ENCODE measurements at regions not wholly inside any gene's neighbourhood (a gene's known extent, or its start where the extent isn't known, plus 50 kb on each side); places are given as distances from the start of the nearest gene placed in this dataset.

DNA sequence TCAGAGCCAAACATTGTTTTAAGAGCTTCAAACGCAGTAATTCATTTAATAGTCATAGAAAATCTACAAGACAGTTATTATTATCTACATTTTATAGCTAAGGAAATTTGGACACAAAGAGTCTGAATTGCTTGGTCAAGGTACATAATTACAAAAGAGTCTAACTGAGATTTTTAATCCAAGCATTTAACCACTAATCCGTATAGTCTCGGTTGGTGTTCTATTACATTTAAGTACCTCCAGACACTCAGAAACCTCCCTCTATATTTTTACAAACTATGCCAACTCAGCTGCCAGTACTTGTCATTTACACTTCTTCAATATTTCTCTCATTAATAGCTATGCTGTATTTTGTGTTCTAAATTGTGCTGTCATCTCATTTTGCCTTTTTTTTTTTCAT lies 240.2 kb upstream of the PLSCR5 start:
- no peak overlapping the region for H3K27ac ChIP-seq
- TF ChIP-seq, protein P1, sequence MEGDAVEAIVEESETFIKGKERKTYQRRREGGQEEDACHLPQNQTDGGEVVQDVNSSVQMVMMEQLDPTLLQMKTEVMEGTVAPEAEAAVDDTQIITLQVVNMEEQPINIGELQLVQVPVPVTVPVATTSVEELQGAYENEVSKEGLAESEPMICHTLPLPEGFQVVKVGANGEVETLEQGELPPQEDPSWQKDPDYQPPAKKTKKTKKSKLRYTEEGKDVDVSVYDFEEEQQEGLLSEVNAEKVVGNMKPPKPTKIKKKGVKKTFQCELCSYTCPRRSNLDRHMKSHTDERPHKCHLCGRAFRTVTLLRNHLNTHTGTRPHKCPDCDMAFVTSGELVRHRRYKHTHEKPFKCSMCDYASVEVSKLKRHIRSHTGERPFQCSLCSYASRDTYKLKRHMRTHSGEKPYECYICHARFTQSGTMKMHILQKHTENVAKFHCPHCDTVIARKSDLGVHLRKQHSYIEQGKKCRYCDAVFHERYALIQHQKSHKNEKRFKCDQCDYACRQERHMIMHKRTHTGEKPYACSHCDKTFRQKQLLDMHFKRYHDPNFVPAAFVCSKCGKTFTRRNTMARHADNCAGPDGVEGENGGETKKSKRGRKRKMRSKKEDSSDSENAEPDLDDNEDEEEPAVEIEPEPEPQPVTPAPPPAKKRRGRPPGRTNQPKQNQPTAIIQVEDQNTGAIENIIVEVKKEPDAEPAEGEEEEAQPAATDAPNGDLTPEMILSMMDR (conservative IDR thresholded peaks at IDR 0.05), result no peak
- no peak for TF ChIP-seq ZFX (IDR thresholded peaks at IDR 0.05)

DNA sequence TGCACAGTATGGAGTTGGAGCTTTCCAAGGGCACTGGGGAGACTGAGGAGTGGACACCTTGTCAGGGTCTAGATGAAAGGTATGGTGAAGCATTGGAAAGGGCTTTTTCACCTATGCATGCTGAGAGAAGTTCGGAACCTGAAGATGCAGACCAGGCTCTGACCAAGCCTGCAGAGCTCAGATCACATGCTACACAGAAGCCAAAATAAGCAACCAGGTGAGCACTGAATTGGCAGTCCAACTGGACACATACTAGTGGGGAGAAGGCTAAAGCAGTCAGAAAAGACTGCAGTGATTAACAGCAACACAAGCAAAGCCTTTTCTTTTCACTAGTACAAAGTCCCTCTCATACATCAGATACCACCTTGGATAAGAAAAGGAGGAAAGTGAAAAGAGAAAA lies 238.3 kb upstream of the PLSCR5 start:
- H3K27ac ChIP-seq, result no peak overlapping the region
- TF ChIP-seq, protein P1 (conservative IDR thresholded peaks at IDR 0.05), result no peak
- no peak for TF ChIP-seq ZFX (IDR thresholded peaks at IDR 0.05)

DNA sequence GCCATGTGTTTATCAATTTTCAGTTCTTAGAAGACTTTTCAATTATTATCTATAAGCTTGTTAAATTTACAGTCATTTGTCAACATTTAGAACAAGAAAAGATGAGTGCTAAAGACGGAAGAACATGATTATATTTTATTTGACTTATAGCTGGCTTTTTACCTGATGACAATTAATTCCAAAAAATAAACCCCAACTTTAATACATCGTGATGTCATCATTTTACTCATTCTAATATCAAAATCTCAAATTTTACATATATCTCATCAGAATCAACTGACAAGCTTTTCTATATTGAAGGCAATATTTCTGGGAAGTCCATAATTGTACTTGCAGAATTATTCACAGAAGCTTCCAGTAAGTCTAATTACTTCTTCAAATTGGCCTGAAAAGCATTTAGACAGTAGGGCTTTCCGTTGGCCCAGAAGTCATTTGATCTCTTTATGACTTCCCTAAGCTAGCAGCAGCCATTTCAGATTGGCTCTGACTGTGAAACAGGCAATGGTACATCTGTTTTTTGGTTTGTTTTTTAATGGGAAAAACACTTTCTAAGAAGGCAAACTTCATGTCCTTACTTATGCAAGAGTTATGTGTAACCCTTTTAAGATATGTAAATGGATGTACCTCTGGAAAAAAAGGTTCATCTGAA lies 234.7 kb upstream of the PLSCR5 start:
- no peak overlapping the region for H3K27ac ChIP-seq
- TF ChIP-seq ZFX (IDR thresholded peaks at IDR 0.05), result no peak
- TF ChIP-seq, protein P1 (conservative IDR thresholded peaks at IDR 0.05), result no peak

DNA sequence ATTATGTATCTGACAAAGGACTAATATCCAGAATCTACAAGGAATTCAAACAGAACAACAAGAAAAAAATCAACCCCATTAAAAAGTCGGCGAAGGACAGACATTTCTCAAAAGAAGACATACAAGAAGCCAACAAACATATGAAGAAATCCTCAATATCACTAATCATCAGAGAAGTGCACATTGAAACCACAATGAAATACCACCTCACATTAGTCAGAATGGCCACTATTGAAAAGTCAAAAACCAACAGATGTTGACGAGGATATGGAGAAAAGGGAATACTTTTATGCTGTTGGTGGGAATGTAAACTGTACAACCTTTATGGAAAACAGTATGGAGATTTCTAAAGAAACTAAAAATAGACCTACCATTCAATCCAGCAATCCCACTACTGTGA lies 233.1 kb upstream of the PLSCR5 start:
- no peak for TF ChIP-seq ZFX (IDR thresholded peaks at IDR 0.05)
- TF ChIP-seq, protein P1 (conservative IDR thresholded peaks at IDR 0.05), result no peak
- no peak overlapping the region for H3K27ac ChIP-seq

DNA sequence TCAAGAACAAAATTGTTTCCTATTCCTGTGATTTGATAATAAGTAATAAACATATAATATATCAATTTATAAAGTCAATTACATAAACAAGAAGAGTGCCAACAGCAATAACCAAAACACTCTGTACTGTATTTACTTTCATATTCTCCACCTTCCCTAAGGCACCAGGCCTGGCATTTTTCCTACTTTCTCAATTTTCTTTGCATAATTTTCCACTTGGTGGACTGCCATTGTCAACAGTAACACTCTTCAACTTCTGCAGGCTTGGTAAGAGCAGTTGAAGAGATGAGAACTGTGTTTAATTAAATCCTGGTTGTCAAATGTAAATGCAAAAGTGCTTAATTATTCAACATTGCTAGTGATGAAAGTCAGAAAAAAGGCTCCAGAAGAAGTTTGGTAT lies 229.8 kb upstream of the PLSCR5 start:
- TF ChIP-seq ZFX (IDR thresholded peaks at IDR 0.05), result no peak
- TF ChIP-seq, protein P1 (conservative IDR thresholded peaks at IDR 0.05), result no peak
- no peak overlapping the region for H3K27ac ChIP-seq

DNA sequence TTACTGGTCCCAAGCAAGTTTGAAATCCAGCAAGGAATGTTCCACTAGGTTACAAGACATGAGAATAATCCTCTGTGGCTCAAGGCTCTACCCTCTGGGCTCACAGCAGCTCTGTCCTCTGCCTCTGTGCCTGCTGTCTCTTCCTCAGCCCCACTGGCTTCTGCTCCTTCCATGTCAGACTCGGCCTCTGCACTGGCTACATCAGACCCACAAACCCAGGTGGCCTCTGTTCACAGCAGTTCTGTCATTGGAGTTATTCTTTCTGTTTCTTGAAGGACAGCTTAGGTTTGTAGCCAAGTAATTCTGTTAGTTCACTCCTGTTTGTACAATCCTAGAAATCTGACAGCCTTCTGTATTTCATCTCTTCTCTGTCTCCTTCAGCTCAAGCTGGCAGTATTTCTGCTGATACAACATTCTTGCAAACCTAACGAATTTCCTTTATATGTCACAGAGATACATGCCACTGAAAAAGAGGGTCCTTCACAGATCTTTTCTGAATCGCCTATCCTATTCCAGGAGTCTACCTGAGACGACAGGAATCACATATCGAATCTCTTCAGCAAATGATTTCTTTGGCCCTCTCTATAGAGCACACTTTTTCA lies 227.8 kb upstream of the PLSCR5 start:
- TF ChIP-seq ZFX (IDR thresholded peaks at IDR 0.05), result no peak
- TF ChIP-seq, protein P1 (conservative IDR thresholded peaks at IDR 0.05), result no peak
- H3K27ac ChIP-seq, result no peak overlapping the region

DNA sequence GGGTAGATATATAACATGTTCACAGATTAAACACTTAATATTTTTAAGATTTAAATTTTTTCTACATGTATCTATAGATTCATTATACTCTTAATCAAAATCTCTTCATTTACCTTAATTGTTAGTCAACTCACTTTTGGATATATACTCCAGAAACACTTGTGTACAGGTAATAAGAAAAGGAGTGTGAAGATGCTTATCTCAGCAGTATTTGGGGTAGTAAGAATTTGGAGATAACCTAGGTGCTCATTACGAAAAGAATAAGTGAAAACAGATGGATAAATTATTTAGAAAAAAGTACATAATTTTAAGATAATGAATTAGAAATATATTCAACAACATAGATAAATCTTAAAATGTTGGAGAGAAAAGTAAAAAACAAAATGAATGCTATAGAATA lies 226.5 kb upstream of the PLSCR5 start:
- TF ChIP-seq ZFX (IDR thresholded peaks at IDR 0.05), result no peak
- TF ChIP-seq, protein P1 (conservative IDR thresholded peaks at IDR 0.05), result no peak
- no peak overlapping the region for H3K27ac ChIP-seq
